ENCODE measurements at regions not wholly inside any gene's neighbourhood (a gene's known extent, or its start where the extent isn't known, plus 50 kb on each side); places are given as distances from the start of the nearest gene placed in this dataset.
A peak's percentile ranks its signal among the peaks of the same experiment; 100 is the strongest.
"Not testable (repeated sequence)": the region's sequence is repeated elsewhere in the genome, so short reads cannot be mapped to it uniquely, and the experiment has no call there.

GRCh38 chr6:167560673-167561569, 236.0 kb downstream of the TTLL2 start:
- POLR2A ChIA-PET (ENCODE audit: partially characterized antibody) = no interaction called here
- peaks cover 0 to 2% (median 0%) of the 10 kb centered on the region in 4 donors for H3K4me1 Mint-ChIP-seq
- intact Hi-C loops (cut with micrococcal nuclease) = no loop called here
- peaks cover under 1 to 15% (median 10%) of the 10 kb centered on the region in 8 donors for H3K9me3 Mint-ChIP-seq
- no peak overlapping the region for H3K27ac ChIP-seq (ENCODE audit: low read depth, low read length)
- H3K9me3 ChIP-seq (ENCODE audit: control insufficient read depth in 1 of 2, low read length in 2 of 2) = no peaks in the 10 kb centered on the region
- H3K4me3 Mint-ChIP-seq = no peak overlapping the region
- no peaks in the 10 kb centered on the region for H3K4me1 ChIP-seq (ENCODE audit: insufficient read depth, low read length)
- no peak for DNase-seq
- H3K4me3 ChIP-seq (ENCODE audit: low read length in 2 of 2) = no peak overlapping the region
- H3K36me3 ChIP-seq (ENCODE audit: insufficient read depth, low read length) = no peaks in the 10 kb centered on the region
- no peaks in the 10 kb centered on the region for H3K27me3 ChIP-seq (ENCODE audit: insufficient read depth, low read length)
- peaks cover 2 to 4% of the 10 kb centered on the region in 2 donors for H3K27me3 Mint-ChIP-seq
- H3K27ac Mint-ChIP-seq = no peak overlapping the region
- no peaks in the 10 kb centered on the region for H3K36me3 Mint-ChIP-seq
- CTCF ChIA-PET (ENCODE audit: partially characterized antibody) = no interaction called here

GRCh38 chr6:167562862-167563261, 238.0 kb downstream of the TTLL2 start:
- CTCF ChIA-PET (ENCODE audit: partially characterized antibody); H3K4me3 Mint-ChIP-seq; H3K27ac ChIP-seq (ENCODE audit: low read depth, low read length); H3K36me3 ChIP-seq (ENCODE audit: insufficient read depth, low read length); H3K4me1 Mint-ChIP-seq; H3K4me1 ChIP-seq (ENCODE audit: insufficient read depth, low read length); DNase-seq; H3K27me3 ChIP-seq (ENCODE audit: insufficient read depth, low read length); H3K9me3 Mint-ChIP-seq; H3K4me3 ChIP-seq (ENCODE audit: low read length in 2 of 2); POLR2A ChIA-PET (ENCODE audit: partially characterized antibody); intact Hi-C loops (cut with micrococcal nuclease); H3K9me3 ChIP-seq (ENCODE audit: control insufficient read depth in 1 of 2, low read length in 2 of 2); H3K27me3 Mint-ChIP-seq; H3K36me3 Mint-ChIP-seq: not testable (repeated sequence)
- peak overlapping the region in 1 of 7 donors; percentile 48 for H3K27ac Mint-ChIP-seq

GRCh38 chr6:167564416-167565250, 239.7 kb downstream of the TTLL2 start:
- H3K9me3 Mint-ChIP-seq = peaks cover 0 to 3% (median 0%) of the 10 kb centered on the region in 8 donors

GRCh38 chr6:167565388-167565787, 240.5 kb downstream of the TTLL2 start:
- H3K27ac ChIP-seq (ENCODE audit: low read depth, low read length) = no peak overlapping the region
- no peak overlapping the region for H3K4me3 ChIP-seq (ENCODE audit: low read length in 2 of 2)
- DNase-seq = no peak
- no peaks in the 10 kb centered on the region for H3K4me1 ChIP-seq (ENCODE audit: insufficient read depth, low read length)
- no peaks in the 10 kb centered on the region for H3K36me3 Mint-ChIP-seq
- ChIA-PET CTCF (ENCODE audit: partially characterized antibody) (no interaction called here), POLR2A (ENCODE audit: partially characterized antibody) (no interaction called here)
- intact Hi-C loops (cut with micrococcal nuclease) = no loop called here
- H3K36me3 ChIP-seq (ENCODE audit: insufficient read depth, low read length) = no peaks in the 10 kb centered on the region
- H3K9me3 ChIP-seq (ENCODE audit: control insufficient read depth in 1 of 2, low read length in 2 of 2) = no peaks in the 10 kb centered on the region
- H3K27ac Mint-ChIP-seq = no peak overlapping the region
- peaks cover 0 to 3% (median 0%) of the 10 kb centered on the region in 8 donors for H3K9me3 Mint-ChIP-seq
- peaks cover 4 to 5% of the 10 kb centered on the region in 2 donors for H3K27me3 Mint-ChIP-seq
- peaks cover 0 to 2% (median 0%) of the 10 kb centered on the region in 4 donors for H3K4me1 Mint-ChIP-seq
- H3K27me3 ChIP-seq (ENCODE audit: insufficient read depth, low read length) = no peaks in the 10 kb centered on the region
- no peak overlapping the region for H3K4me3 Mint-ChIP-seq

More at GRCh38 chr6:167564416-167565250, 239.7 kb downstream of the TTLL2 start:
- ChIA-PET CTCF (ENCODE audit: partially characterized antibody) (no interaction called here), POLR2A (ENCODE audit: partially characterized antibody) (no interaction called here)
- Histone ChIP-seq H3K36me3 (ENCODE audit: insufficient read depth, low read length) (no peaks in the 10 kb centered on the region), H3K9me3 (ENCODE audit: control insufficient read depth in 1 of 2, low read length in 2 of 2) (no peaks in the 10 kb centered on the region), H3K27ac (ENCODE audit: low read depth, low read length) (no peak overlapping the region), H3K4me1 (ENCODE audit: insufficient read depth, low read length) (no peaks in the 10 kb centered on the region), H3K27me3 (ENCODE audit: insufficient read depth, low read length) (no peaks in the 10 kb centered on the region), H3K4me3 (ENCODE audit: low read length in 2 of 2) (no peak overlapping the region)
- peak overlapping the region in 1 of 7 donors; percentile 4 for H3K27ac Mint-ChIP-seq
- peaks cover 0 to 2% (median 0%) of the 10 kb centered on the region in 4 donors for H3K4me1 Mint-ChIP-seq
- DNase-seq = no peak
- intact Hi-C loops (cut with micrococcal nuclease) = no loop called here
- H3K36me3 Mint-ChIP-seq = no peaks in the 10 kb centered on the region
- H3K4me3 Mint-ChIP-seq = no peak overlapping the region
- peaks cover 4 to 5% of the 10 kb centered on the region in 2 donors for H3K27me3 Mint-ChIP-seq

DNA sequence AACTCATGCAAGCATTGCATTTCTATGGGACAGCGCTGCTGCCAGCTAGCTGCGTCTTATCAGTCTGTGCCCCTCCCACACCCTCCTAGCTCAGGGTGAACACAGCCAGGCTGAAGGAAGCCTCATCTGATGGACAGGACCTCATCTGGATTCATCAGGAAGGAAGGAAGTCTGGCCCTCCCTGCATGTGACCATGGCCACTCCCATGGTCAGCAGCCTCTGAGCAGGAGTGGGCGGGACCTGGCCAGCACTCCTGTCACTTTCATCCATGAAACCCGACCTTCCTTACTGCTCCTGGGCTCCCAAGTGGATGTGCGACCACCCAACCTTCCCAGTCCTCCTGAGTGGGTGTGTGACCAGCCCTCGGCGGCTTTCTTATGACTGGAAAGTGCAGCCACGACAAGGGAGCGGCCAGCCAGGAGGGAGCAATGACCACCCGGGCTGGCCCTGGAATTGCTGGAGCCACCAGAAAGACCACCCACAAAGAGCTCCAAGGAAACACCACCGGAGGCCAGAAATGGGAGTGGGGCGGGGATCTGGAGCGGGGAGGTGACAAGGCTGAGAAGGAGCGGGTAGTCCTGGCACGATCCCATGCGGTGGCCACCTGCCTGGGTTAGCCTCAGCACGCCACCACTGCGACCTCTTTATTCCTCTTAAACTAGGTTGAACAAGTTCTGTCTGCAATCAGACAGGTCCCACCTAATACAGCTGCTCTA, 241.2 kb downstream of the TTLL2 start:
- peaks cover 0 to 2% (median 0%) of the 10 kb centered on the region in 4 donors for H3K4me1 Mint-ChIP-seq
- peaks cover 0 to 3% (median 0%) of the 10 kb centered on the region in 8 donors for H3K9me3 Mint-ChIP-seq
- Histone ChIP-seq H3K27ac (ENCODE audit: low read depth, low read length) (no peak overlapping the region), H3K27me3 (ENCODE audit: insufficient read depth, low read length) (no peaks in the 10 kb centered on the region), H3K36me3 (ENCODE audit: insufficient read depth, low read length) (no peaks in the 10 kb centered on the region), H3K4me1 (ENCODE audit: insufficient read depth, low read length) (no peaks in the 10 kb centered on the region), H3K4me3 (ENCODE audit: low read length in 2 of 2) (no peak overlapping the region), H3K9me3 (ENCODE audit: control insufficient read depth in 1 of 2, low read length in 2 of 2) (no peaks in the 10 kb centered on the region)
- H3K36me3 Mint-ChIP-seq = no peaks in the 10 kb centered on the region
- ChIA-PET CTCF (ENCODE audit: partially characterized antibody) (no interaction called here), POLR2A (ENCODE audit: partially characterized antibody) (no interaction called here)
- peaks cover 4 to 5% of the 10 kb centered on the region in 2 donors for H3K27me3 Mint-ChIP-seq
- no peak for DNase-seq
- intact Hi-C loops (cut with micrococcal nuclease) = no loop called here
- no peak overlapping the region for H3K4me3 Mint-ChIP-seq
- peak overlapping the region in 1 of 7 donors; percentile 65 for H3K27ac Mint-ChIP-seq

GRCh38 chr6:167566711-167567141, 241.8 kb downstream of the TTLL2 start:
- Histone ChIP-seq H3K4me3 (ENCODE audit: low read length in 2 of 2) (no peak overlapping the region), H3K27ac (ENCODE audit: low read depth, low read length) (no peak overlapping the region)

More at GRCh38 chr6:167566711-167567141, 241.8 kb downstream of the TTLL2 start:
- H3K9me3 ChIP-seq (ENCODE audit: control insufficient read depth in 1 of 2, low read length in 2 of 2) = no peaks in the 10 kb centered on the region
- ChIA-PET POLR2A (ENCODE audit: partially characterized antibody) (no interaction called here), CTCF (ENCODE audit: partially characterized antibody) (no interaction called here)
- H3K27me3 ChIP-seq (ENCODE audit: insufficient read depth, low read length) = no peaks in the 10 kb centered on the region
- Mint-ChIP-seq H3K4me3 (no peak overlapping the region), H3K27me3 (peaks cover 4 to 5% of the 10 kb centered on the region in 2 donors), H3K27ac (no peak overlapping the region), H3K4me1 (peaks cover 0 to 2% (median 0%) of the 10 kb centered on the region in 4 donors), H3K9me3 (peaks cover 0 to 3% (median 0%) of the 10 kb centered on the region in 8 donors), H3K36me3 (no peaks in the 10 kb centered on the region)
- intact Hi-C loops (cut with micrococcal nuclease) = no loop called here
- no peaks in the 10 kb centered on the region for H3K36me3 ChIP-seq (ENCODE audit: insufficient read depth, low read length)
- no peak for DNase-seq
- H3K4me1 ChIP-seq (ENCODE audit: insufficient read depth, low read length) = no peaks in the 10 kb centered on the region

Measured in CD4-positive, alpha-beta memory T cell (primary cell).